GM21390 (cell line): ENCODE measurements at regions not wholly inside any gene's neighbourhood (a gene's known extent, or its start where the extent isn't known, plus 50 kb on each side); places are given as distances from the start of the nearest gene placed in this dataset.
A peak's percentile ranks its signal among the peaks of the same experiment; 100 is the strongest.
"Not testable (repeated sequence)": the region's sequence is repeated elsewhere in the genome, so short reads cannot be mapped to it uniquely, and the experiment has no call there.

Experiments used
- ATAC-seq: cut with Tn5 transposase; IDR thresholded peaks from one replicate; pipeline ENCODE4 v1.9.1; 2021; ENCODE audit not compliant: unreplicated experiment

- no peak for ATAC-seq
Measured at GRCh38 chr3:88283242-88283592, 133.5 kb downstream of the C3orf38 start.

DNA sequence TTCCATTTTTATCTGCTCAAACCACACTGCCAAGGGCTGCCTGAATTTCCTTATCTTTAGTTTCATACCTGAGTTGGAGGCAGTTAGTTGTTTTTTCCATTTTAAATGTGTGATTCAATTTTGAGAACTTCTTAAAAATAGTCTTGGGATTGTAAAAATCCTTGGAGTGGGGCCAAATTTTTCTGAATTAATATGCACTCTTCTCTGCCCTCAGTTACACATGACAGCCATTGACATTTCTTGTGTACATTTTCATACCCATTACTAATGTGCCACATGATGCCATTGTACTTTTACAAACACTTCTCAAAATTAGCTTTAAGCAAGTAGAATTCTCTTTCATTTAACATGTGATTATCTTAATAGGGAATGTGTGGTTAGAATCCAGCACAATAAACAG, 141.7 kb downstream of the C3orf38 start:
- no peak for ATAC-seq

DNA sequence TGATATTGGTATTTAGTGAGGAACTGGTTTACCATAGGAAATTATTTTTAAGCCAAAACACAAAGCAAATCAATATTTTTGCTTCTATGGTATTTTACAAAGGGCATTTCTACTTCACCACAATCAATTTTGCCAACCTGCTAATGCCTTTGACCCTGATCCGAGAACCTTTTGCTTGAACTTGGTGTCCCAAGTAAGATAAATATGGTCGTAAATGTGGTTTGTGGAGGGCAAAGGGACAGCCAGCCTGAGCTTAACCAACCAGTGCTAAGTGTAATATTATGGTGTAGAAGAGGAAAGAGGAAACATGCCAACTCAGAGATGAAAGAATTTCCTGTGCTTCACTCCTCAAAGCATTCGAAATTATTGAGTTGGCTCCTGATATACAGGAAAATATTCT, 148.4 kb downstream of the C3orf38 start:
- no peak for ATAC-seq

GRCh38 chr3:88301273-88301995, 151.7 kb downstream of the C3orf38 start:
- ATAC-seq, result no peak

DNA sequence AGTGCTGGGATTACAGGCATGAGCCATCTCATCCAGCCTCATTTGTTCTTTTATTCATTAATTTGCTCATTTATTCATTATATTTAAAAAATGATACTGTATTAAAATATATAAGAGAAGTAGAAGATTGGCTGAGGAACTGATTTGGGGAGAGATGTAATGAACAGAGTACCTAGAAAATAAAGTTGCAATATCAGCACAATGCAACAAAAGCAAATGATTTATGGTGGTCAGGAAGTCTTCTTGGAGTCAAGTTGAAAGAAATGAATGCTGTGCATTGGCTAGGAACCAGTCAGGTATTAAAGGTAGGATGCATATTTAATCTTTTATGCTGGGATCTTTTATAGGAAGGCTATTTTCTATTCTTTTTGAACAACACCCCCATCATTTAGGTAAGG, 152.2 kb downstream of the C3orf38 start:
- ATAC-seq, result no peak

GRCh38 chr3:88303331-88303904, 153.7 kb downstream of the C3orf38 start:
- not testable (repeated sequence) for ATAC-seq

DNA sequence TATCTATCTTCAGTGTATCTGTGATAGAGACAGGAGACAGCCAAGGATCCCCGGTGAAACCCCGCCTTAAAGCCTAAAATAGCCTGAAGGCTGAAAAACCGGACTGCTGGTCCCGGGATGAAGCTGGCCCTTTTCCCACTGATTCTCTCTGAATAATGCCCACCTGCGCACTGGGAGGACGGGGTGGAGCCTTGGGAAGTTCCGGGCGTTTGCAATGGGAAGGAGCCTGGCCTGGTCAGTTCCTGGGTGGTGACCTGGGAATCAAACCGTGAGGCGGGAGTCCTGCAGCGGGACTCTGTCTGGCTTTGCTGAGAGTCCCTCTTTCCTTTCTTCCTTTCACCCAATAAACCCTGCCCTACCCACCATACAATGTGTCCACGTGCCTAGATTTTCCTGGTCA, 157.9 kb downstream of the C3orf38 start:
- ATAC-seq, result no peak

DNA sequence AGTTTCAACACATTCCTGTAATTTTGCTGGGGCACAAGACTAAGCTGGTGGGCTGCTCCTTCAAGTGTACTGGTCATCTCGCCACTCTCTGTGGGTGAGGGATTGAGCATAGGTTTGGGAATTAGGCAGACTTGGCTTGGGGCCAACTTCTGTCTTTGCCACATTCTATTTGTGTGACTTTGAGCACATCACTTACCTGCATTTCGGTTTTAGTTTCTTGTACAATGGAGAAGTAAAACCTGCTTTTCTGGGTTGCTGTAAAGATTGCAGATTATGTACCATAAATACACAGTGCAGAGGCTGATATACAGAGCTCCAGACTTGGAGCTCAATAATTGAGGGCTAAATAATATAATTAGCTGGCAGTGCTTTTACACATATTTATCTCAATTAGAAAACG, 162.1 kb downstream of the C3orf38 start:
- ATAC-seq, result peak; percentile 82

DNA sequence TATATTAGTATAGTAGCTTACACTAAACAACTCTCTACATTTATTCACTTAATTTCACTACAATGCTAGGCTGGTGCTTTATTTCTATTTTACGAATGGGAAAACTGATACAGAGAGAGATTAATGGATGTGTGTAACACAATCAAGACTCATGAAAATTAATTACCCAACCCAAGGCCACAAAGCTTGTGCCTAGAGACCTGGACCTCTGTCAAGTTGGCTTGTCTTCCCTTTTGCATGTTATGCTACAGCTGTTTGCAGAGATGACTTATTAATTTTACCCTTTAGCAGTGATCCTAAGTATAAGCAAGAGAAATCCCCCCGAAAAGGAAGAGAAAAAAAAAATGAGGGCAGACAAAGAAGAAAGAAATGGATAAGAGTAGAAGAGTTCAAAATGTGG, 162.5 kb downstream of the C3orf38 start:
- no peak for ATAC-seq

DNA sequence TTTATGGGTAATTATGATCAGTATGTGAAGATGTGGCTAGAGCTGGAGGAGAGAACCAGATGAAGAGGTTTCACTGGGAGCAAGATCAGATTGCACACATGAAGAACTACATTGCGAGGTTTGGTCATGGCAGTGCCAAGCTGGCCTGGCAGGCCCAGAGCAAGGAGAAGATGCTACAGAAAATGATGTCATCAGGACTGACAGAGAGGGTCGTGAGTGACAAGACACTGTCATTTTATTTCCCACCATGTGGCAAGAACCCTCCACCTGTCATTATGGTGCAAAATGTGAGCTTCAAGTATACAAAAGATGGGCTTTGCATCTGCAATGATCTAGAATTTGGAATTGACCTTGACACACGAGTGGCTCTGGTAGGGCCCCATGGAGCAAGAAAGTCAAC, 168.3 kb downstream of the C3orf38 start:
- no peak for ATAC-seq

GRCh38 chr3:88321363-88322050, 171.7 kb downstream of the C3orf38 start:
- ATAC-seq, result no peak

DNA sequence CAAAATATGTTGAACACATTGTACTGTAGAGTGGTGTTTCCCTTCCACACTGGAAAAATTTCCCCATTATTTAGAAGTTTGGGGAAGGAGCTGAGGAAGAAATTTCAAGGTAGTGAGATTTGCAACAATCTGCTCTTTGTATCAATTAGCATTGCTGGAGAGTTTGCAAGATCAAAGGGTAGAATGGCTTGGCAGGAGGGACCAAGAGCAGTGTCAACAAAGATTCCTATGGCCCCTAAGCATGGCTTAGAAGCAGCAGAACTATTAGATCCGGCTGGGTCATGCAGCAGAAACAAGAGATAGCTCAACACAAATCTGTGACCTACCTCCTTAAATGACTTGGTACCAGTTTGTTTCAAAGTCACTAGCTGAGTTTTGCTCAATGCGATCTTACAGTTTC, 175.0 kb downstream of the C3orf38 start:
- no peak for ATAC-seq

- ATAC-seq, result no peak
Measured at GRCh38 chr3:88334187-88334868, 184.6 kb downstream of the C3orf38 start.

GRCh38 chr3:88336894-88337293, 187.1 kb downstream of the C3orf38 start:
- ATAC-seq, result no peak

GRCh38 chr3:88343264-88343663, 193.5 kb downstream of the C3orf38 start:
- no peak for ATAC-seq

DNA sequence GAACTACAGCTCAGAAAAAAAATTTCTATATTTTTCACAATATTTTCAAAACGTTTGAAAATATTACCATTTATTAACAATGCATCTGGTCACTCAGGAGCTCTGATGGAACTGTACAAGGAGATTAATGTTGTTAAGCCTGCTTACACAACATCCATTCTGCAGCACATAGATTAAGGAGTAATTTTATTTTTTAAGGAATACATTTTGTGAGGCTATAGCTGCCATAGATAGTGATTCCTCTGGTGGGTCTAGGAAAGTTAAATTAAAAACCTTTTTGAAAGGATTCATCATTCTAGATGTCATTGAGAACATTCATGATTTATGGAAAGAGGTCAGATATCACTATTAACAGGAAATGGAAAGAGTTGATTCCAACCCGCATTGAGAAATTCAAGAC, 196.9 kb downstream of the C3orf38 start:
- no peak for ATAC-seq

DNA sequence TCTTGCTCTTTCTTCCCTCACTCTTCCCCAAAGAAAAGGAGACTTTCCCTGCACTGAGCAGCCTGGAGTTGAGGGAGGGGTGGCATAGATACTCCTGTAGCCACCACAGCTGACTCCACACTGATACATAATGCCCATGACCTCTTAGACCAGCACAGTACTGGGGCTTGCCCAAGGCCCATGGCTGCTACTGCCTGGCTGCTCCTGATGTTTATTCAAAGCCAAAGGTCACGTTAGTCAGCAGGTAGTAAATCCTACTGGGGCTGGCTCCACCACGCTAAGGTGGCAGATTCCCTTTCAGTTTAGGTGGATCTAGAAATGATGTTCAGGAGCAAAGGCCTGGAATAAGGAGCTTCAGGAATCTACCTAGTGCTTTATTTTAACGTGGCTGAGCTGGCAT, 212.7 kb downstream of the C3orf38 start:
- ATAC-seq, result no peak

DNA sequence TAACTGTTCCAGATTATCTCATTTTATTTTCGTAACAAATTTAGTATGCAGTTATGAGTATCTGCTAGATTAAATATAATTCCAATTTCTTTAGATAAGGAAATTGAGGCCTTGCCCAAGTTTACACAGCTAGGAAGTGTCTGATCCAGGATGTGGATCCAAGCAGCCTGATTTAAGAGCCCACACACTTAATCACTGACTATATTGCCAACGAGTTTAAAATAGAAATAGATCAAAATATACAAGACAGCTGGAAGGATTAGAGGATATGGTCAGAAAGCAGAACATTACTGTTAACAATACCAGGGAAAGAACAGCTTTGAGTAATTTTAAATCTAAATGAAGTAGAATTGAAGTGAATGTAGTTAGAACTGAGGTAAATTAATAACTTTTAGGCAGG, 215.2 kb downstream of the C3orf38 start:
- no peak for ATAC-seq

GRCh38 chr3:88369337-88369736, 219.6 kb downstream of the C3orf38 start:
- ATAC-seq, result no peak

- ATAC-seq, result no peak
Measured at GRCh38 chr3:88369767-88370166, 220.0 kb downstream of the C3orf38 start.

- ATAC-seq, result no peak
Measured at GRCh38 chr3:88385090-88385489, 235.3 kb downstream of the C3orf38 start.

- no peak for ATAC-seq
Measured at GRCh38 chr3:88398581-88398980, 248.8 kb downstream of the C3orf38 start.
